GM18519 (cell line): ENCODE measurements at regions not wholly inside any gene's neighbourhood (a gene's known extent, or its start where the extent isn't known, plus 50 kb on each side); places are given as distances from the start of the nearest gene placed in this dataset.
"Not testable (repeated sequence)": the region's sequence is repeated elsewhere in the genome, so short reads cannot be mapped to it uniquely, and the experiment has no call there.

Source experiments
- ATAC-seq: cut with Tn5 transposase; IDR thresholded peaks from one replicate; pipeline ENCODE4 v1.9.1; 2021; ENCODE audit warnings: mild to moderate bottlenecking, moderate library complexity; ENCODE audit not compliant: unreplicated experiment, low FRiP score

DNA sequence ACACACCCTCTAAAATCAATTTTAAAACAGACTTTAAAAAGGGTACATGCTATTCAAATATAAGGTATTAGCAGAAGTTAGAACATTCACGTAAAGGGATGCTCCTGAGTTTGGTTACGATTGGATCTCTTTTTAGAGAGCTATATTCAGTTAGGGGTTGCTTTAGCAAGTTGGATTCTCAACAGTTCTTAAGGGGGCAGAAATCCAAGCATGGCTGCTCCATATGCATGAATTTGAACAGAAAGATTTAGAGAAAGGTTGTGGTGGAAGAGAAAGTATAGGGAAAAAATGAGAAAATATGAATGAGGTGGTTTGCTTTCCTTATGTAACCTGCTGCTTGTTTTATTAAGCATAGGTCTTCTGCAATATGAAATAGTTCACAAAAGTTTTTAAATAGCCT, 855.1 kb downstream of the SORCS1 start:
- ATAC-seq = no peak

DNA sequence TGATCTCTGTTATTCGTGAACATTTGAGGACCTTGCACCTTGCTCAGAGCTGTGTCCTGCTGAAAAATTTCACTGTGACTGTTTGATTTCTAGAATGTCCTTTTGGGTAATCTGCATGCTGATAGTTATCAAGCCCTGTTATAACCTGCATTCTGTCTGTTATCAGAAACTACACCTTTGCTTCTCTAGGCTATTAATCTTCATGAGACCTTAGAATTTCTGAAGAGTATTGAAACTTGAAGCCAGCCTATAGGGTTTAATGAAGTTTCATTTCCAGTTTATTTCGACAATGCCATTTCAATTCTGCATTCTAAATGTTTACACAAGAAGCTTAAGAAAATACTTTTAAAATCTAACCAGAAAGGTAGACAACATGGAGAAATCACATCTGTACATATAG, 856.2 kb downstream of the SORCS1 start:
- ATAC-seq = no peak

DNA sequence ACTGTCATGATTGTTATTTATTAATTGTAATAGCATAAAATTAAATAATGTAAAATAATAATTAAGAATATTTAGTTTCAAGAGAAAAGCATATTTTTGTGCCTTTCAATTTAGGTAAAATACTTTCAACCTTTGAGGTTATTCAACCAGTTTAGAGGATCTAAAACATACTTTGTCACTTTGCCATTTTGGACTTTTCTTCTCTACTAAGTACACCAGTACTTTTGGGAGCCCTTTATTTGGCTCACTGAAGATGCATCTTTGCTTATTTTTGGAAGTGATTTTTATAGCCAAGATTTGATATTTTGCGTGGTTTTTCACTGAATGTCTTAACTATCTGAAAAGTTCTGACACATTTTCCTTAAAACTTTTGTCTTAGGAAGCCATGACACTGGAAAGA, 860.5 kb downstream of the SORCS1 start:
- ATAC-seq = no peak

DNA sequence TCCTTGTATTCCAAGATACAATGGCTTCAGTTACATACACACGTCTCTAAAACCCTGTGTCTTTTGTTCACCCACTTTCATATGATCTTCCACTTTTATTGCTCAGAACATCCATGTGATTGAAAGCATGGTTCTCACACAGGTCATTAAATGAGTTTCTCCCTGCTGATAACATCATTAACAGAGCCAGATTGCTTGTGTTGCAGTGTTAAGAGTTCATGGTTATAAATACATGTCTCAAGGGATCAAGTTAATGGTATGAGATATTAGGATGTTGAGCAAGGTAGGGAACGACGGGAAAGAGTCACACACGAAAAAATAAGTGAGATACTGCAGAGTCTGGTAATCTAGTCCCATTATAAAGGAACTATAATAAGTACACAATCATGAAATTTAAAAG, 861.5 kb downstream of the SORCS1 start:
- no peak for ATAC-seq

DNA sequence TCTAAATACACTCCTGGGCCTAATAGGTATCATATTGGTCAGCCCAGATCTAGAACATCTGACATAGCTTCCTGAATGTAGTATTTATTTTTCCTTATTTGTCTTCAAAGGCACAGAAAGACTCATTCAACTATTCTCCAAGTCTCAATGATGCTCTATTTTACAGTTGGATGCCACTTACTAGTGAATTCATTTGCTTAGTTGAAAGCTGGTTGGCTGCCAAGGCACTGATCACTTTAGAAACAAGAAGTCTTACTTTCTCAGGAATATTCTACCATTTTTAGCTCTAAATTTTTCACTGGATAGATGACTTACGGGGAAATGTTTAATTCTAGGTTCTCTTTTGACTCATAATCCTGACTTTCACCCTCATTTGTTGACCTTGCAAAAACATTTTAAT, 863.4 kb downstream of the SORCS1 start:
- no peak for ATAC-seq

DNA sequence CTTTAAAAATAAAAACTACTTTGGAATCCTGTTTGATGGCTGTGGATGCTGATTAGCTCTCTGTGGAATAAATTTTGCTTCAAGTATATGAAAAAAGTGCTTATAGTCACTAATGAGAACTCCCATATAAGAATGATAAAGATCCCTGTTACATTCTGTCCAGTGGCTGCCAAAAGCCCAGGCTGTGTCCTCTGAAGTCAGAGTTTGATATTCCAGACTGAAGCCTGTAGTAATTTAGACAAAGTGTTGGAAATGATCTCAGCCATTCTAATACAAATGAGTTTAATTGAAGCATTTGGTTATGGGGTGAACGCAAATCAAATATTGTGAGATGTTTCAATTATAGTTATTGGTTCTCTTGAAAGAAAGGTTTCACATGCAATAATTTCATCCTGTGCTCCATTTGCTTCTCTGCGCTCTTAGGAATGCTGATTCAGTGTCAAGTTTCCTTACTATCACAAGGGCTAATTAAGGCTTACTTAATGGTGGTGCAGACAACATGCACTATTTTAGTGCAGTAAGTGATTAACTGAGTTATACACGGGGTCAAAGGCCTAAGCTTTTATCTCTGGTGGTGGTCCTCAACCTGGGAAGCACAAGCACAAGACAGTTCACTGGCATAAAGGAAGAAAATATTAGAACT, 867.6 kb downstream of the SORCS1 start:
- ATAC-seq = no peak

DNA sequence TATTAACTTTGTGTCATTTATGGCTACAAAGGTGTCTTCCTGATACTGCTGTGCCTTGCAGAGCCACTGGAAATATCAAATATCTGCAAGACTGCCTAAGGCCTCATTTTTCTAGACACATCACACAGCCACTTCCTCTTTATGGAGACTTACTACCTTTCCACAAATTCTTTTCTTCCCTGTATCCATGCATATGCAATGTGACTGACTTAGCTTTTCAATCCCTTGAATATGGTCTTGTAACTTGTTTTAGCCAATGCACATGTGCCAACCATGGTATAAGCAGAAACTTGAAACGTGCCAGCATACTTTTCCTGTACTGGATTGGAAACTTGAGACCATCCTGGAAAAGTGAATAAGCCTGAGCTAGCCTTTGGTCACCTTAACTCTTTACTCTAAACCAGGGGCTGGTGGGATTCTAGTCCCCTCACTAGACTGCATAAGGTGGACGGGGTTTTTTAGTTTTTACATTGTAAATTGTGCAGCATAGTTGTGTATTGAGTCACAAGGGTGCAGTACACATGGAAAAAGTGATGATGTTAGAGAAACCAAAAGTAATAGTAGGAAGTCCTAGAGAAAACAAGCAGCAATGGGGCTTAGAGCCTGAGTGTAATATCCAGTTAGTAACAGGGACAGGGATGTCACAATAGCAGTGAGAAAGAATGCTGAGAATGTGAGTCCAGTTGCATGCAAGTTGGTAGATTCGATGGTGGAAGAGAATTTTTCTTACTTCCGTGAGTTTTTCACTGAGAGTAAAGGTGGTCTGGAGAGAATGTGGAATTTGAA, 879.5 kb downstream of the SORCS1 start:
- no peak for ATAC-seq

DNA sequence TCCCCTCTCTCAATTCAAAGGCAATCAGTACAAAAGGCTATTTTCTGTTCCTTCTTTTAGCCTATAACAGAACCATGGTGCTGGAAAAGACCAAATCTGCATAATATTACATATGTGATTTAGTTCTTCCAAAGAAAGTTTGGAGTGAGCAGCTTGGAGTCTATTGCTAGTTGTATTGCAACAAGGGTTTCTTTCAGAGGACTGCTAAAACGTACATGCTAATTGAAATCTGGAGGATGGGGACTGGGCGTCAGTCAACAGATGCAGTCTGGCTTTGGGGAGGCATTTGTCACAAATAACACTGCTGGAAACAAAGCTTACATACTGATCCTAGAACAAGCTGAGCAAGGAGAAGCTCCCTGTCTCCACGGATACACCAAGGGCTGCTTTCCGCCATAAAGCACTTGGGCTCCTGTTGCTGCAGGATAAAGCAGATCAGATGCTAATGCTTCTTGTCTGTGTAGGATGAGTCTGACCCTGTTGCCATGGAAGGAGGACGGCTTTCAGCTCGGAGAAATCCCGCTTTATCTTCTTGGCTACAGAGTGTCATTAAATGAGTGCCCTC, 883.5 kb downstream of the SORCS1 start:
- ATAC-seq = no peak

DNA sequence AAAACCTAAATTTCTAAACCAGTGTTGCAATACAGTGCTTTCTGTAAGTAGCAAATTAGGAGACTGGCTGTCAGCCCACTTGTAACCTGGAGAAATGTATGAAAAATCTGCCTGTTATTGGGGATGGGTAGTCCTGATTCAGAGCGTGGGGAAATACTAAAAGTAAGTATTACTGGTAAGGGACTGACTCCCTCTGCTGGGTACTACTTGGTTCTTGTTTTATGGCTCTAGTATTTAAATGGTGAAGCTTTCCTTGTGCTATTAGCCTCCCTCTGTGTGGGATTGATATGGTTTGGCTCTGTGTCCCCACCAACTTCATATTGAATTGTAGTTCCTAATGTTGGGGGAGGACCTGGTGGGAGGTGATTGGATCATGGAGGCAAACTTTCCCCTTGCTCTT, 886.1 kb downstream of the SORCS1 start:
- no peak for ATAC-seq

DNA sequence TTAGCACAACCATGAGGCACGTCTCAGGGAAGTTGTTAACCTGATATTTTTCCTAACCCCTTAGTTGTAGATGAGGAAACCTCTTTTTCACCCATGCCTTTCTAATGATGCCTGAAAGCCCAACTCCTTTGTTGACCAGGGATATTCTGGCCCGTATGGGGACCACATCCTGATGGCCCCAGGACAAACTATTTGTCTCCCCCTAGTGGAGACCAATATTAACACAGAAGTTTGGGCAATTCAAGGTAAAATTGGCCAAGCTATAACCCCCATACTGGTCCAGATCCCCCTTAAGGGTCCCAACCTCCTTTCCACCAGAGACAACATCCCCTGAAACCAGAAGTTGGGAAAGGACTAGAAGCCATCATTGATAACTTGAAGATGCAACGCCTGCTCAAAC, 893.3 kb downstream of the SORCS1 start:
- ATAC-seq = no peak

DNA sequence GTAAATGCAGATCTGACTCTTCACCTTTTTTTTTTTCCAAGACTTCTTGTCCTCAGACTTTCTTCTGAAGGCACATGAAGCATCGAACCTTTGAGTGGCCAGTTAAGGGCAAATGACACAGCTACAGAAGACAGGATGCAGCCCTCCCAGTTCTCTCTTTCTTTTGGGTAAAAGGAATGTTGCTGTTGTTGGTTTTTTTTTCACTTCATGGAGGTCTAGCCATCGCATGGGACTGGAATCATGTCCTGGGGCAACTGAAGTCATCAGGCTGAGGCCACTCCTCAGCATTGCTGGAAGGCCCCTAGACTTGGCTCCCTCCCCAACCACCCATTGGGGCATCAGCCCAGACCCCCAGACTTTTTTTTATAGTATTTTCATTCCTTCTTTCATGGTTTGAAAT, 896.5 kb downstream of the SORCS1 start:
- no peak for ATAC-seq

DNA sequence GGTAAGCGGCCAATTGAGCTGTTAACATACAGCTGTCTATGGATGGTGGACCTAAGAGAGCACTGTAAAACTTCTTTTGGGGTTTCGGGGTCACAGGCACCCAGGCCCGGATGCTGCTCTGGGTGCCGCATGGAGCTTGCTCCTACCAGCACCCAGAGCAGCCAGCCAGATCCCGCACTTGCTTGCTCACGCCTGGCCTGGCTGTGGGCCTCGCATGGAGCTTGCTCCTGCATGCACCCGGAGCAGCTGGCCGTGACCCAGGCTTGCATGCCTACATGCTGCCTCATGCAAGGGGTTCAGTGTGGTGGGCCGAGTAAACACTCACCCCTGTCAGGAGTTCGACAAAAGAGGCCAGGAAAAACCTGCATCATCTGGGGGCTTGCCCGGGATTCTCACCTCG, 896.9 kb downstream of the SORCS1 start:
- no peak for ATAC-seq

DNA sequence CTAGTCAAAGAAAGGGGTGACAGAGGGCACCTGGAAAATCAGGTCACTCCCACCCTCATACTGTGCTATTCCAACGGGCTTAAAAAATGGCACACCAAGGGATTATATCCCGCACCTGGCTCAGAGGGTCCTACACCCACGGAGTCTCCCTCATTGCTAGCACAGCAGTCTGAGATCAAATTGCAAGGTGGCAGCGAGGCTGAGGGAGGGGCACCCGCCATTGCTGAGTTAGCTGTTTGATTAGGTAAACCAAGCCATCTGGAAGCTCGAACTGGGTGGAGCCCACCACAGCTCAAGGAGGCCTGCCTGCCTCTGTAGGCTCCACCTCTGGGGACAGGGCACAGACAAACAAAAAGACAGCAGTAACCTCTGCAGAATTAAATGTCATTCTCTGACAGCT, 907.1 kb downstream of the SORCS1 start:
- ATAC-seq = not testable (repeated sequence)

DNA sequence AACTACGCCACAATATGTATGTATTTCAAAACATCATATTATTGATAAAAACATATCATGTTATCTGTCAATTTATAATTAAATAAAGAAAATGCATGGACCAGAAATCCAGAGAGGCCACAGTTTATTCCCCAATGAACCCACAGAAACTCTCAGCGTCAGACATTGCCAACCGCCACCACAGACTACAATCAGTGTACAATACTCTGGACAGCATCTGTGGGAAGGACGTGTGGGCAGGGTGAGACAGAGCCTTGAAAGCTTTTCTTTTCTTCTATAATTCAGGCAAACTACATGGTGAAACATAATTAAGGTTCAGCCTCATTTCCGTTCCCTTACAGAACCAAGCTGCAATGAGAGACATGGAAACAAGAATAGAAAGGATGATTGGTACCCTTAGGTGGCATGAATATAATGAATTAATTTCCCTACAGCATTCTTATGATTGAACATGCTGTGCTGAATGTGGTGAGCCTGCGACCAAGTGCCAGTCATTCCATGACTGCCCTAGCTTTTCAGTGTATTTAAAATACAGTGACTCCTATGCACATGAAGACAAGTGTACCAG, 909.3 kb downstream of the SORCS1 start:
- ATAC-seq = no peak

DNA sequence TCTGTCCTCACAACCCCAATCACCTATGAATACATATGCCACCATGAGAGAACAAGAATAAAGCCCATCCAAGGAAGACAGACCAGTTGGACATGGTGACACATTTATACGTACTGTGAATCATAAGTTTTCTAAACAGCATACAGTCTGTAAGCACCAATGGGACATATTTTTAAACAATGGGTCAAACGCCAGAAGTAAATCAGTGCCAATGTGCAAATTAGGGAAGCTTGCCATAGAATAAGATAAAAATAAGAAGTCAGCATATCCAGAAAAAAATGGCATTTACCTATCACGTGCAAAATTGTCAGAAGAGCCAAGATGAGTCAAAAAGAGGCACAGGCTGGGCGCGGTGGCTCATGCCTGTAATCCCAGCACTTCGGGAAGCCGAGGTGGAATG, 910.4 kb downstream of the SORCS1 start:
- ATAC-seq = no peak

DNA sequence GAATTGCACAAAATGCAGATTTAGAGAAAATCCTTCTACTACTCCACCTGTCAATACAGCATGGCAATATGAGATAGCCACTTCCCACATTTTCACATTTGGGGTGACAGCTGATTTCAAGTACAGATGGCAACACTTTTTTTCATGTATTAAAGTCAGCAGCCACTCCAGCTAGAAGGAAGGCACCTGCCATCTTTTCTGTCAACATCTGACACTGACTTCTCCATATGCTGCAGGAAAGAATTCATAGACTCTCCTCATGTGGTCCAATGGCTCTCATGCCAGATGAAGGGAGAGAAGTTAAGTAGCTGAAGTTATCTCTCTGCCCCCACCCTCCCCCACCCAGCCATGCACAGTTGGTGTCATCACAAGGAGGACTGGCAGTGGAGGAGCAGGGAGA, 912.0 kb downstream of the SORCS1 start:
- no peak for ATAC-seq

DNA sequence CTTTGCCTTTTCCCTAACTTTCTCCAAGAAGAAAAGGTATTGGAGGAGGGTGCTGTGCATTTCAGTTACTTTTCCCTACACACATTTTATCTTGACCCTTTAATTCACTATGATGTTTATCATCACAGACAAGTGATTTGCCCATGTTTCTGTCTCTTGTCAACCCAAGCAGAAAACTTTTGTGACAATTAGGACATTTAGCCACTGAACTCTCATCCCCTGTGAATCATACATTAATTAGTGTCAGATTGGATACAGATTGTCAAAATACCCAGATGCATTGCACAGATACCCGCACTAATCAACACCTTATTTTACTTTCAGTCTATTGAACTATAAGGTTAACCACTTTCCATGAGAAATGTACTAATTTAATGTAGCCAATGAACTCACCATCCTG, 912.9 kb downstream of the SORCS1 start:
- no peak for ATAC-seq

DNA sequence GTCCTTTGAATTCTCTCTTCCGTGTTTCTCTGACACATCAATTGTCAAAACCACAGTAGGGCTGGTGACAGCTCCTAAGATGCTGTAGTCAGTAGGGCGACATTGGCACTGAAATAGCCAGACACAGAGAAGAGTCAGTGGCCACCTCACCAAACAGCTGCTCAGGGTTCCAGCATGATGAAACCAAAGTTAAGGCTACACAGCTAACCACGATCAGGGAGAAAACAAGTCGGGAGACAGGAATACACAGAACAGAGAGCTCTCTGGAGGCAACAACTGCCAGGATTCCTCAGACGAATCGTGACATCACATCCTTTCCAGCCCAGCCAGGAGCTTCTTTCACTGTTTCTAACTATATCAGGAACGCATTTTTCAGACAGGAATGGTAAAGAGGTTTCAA, 922.2 kb downstream of the SORCS1 start:
- ATAC-seq = no peak

DNA sequence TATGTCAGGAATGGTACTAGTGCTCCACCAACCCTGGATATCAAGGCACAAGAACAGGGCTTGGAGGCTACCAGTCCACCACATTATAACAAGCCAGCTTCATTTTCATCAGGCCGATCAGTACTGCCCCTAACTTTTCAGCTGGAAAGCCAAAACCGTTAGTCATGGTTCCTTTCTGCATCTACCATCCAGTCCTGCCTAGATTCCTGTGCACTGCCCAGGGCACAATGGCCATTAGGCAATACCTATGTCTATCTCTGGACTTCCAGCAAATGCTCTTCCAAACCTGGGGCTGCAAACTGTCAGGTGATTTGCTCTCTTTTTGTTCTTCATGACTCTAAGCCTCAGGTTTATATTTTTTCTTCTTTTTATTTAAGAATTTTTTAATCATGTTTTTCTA, 937.7 kb downstream of the SORCS1 start:
- no peak for ATAC-seq

DNA sequence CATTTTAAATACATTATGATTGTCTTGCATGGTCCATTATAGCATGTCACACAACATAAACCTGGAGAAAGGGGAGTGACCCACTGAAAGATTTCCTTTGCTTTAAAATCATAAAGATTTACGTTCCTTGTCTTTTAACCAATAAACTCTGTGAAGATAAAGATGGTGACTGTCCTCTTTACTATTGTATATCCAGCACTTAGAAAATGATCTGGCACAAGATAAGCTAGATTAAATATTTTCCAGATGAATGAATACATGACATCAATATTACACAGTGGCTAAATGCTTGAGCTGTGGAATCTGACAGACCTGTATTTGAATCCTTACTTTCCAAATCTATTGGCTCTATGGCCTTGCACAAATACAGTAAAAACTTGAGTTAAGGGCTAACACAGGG, 938.4 kb downstream of the SORCS1 start:
- ATAC-seq = no peak

DNA sequence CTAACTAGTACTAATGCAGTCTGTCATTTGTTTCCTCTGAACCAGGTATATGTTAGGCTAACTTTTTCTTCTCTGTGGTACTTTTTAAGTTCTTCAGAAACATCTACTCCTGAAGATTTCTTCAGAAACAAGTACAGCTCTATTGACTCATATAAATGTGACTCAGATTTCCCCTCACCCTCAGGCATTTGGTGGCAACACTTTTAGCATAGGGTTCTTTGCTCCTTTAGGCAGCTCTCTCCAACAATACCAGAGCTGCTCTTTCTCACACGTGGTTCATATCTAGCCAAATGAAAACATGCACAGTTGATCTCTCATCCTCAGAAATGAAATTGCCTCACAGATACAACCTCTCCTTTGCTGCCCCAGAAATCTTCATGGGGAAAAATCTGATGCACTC, 939.8 kb downstream of the SORCS1 start:
- no peak for ATAC-seq

DNA sequence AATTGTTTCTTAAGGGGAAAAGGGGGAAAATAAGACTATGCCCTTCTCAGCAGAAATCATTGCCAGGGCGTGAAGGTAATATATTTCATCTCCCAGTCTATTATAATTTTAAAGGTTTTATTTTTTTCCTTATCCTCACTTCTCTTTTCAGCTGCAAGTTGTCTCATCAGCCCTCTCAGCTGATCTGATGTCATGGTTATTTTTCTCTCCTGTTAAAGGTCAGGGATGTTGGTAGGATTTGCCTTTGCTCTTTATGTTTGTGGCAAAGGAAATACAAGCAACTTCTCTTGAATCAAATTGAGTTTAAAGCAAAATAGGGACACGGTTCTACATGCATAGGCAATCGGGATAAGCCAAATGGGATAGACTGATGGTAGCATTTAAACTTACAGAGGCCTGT, 946.9 kb downstream of the SORCS1 start:
- no peak for ATAC-seq
